CD4-positive, alpha-beta T cell treated with Interferon gamma for 1 hour (primary cell): ENCODE measurements at regions not wholly inside any gene's neighbourhood (a gene's known extent, or its start where the extent isn't known, plus 50 kb on each side); places are given as distances from the start of the nearest gene placed in this dataset.

Experiments used
- DNase-seq: peaks from one replicate; pipeline ENCODE4 v3.0.0-alpha.2; 2020

- no peak for DNase-seq
Observed at GRCh38 chr15:63434576-63435186, 53.0 kb upstream of the CA12 start.

DNA sequence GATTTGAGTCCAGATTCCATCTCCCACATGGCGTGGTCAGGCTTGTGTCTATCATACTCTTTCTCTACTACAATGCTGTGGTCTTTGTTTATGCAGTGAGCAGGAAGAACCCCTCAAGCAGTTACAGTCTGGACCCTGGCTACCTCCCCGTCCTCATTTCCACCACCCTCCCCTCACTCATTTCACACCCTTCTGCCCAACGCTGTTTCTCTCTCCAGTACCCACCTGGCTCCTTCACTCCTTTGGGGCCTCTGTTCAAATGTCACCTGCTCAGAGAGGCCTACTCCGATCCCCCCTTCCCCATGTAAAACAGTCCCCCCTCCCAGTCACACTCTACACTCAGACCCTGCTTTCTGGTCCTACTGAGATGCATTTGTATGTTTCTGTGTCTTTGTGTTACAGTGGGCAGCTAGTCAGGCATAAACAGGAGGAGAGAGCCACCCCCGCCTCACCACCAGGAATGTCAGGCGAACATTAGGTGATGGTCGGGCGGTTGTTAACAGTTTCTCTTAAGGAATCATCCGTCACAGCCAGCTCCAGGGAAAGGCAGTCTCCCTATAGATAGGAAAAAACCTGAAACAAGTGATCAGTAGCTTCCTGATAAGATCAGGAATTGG lies 53.7 kb upstream of the CA12 start:
- DNase-seq, result no peak

- DNase-seq, result no peak
Observed at GRCh38 chr15:63436341-63436740, 54.7 kb upstream of the CA12 start.

DNA sequence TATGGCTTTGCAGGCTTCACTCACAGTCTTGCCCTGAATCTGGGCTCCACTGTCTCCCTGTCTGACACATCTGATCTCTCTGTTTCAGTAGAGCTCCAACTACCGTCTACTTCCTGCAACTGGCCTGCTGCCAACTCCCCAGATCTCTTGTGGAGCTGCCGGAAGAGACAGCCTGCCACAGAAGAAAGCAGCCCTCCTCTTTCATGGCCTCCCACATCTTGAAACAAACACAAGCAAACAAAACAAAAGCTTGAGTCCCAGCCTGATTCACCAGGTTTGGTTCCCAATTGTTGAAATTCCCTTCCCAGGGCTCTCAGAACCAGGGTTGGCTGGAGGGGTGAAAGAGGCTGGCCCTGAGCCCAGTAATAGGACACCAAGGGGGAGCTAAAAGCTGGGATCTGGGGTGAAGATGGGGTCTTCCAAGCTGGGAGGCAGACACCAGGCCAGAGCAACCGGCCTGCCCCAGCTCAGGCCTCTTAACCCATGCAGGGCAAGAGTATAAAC lies 55.3 kb upstream of the CA12 start:
- peak; percentile 71 for DNase-seq

DNA sequence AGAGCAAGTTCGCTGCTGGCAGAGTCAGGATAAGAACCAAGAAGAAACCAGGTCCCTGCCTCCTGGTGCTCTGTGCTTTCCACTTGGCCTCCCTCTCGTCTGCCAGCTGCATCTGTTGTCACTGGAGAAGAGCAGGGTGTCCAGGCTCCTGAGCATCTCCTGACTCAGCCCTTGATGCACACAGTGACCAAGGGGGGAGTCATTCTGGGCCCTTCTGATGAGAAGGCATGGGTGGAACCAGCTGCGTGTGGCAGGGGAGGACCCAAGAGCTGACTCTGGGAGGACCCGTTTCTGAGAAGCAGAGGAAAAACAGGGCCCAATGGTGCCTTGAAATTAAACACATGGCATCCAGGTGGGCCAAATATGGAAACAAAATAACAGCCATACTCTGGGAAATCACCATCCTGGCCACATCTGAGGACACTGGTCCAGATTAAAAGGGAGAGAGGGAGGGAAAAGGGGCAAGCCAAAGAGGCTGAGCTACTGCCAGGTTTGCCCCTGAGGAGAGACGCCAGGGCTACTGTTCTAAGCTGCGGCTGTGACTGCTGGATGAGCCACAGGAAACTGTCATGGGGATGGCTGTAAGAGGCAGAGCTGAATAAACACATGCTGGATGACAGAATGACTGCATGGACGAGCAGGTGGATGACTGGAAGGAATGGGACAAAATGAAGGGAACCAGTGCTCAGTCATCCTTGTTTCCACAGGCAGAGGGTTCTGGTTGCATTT lies 58.1 kb upstream of the CA12 start:
- no peak for DNase-seq

DNA sequence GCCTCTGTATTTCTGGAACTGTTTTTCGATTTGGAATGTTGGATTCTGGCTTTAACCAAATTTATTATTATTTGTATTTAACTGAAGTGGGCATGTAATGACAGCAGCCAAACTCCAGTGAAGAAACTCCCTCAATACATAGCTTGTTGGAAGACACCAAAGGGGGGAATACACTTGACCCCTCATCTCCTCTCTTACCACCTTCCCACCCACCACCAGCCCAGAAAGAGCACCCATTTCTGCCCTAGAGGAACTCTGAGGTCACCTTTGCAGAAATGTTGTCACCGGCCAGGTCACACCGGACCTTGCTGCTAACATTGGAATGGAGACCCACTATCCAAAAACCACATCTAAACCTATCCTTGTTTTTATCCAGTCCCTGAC lies 58.6 kb upstream of the CA12 start:
- DNase-seq, result no peak

DNA sequence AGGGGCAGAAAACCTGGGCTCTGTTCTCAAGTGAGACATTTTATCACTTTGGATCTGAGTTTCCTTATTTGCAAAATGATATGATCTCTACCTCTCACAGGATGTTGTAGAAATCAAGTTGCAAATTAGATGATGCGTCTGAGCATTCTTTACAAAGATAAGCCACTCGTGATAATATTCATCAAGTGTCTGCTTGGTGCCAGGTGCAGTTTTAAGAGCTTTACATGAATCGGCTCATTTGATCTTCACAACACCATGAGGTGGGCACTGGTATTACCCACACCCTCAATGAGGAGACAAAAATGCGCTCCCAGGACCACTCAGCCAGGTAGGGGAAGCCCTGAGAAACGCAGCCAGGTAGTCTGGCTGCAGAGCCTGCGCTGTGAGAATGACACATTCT lies 59.1 kb upstream of the CA12 start:
- DNase-seq, result no peak

GRCh38 chr15:63441266-63441665 lies 59.6 kb upstream of the CA12 start:
- DNase-seq, result no peak

DNA sequence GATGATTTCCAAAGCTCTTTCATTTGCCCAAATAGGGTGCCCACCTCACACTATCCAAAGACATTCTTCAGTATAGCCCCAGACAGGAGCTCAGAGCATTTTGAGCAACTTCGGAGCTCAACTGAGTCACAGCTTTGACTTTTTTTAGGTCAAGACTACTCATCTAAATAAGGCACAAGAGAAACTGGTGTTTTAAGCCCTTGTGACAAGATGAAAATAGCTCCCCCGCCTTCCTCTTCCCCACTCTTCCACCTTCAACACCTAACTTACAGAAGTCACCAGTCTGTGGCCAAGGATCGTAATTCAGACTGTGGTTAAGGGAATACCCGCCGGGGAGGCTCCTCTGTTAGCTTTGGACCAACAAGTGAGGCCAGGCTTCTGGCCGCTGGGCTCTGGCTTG lies 60.4 kb upstream of the CA12 start:
- DNase-seq, result no peak

DNA sequence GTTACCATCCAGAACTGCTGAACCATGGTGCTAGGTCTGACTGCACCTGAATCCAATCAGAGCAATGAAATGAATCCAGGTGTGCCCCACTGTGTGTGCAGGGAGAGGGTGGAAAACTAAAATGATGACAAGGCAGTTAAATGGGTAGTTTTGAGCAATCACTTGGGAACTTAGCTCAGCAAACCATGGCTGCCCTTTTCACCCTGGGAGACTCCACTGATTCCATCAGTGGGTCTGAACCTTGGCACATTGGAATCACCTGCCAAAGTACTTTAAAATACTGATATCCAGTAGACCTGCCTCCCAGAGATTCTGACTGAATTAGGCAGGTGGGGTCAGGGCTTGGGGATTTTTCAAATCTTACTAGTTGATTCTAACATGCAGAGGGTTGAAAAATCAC lies 59.8 kb upstream of the USP3 start:
- DNase-seq, result no peak

DNA sequence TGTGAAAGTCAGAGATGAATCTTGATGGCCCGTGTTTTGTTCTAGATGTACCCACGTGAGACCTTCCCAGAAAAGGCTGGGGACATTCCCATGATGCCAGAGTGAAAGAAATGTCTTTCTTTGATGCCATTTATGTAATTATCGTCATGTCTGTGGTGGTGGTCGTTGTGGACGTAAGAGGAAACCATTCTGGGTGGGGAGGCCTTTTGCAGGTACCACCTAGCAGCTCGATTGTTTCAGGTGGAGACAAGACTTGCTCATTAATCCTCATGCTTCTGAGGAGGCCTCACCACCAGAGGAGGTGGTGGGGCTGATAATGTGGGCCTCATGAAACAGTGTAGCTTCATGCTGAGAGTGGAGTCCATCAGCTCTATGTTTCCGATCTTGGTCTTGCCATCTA lies 58.1 kb upstream of the USP3 start:
- DNase-seq, result peak; percentile 59

DNA sequence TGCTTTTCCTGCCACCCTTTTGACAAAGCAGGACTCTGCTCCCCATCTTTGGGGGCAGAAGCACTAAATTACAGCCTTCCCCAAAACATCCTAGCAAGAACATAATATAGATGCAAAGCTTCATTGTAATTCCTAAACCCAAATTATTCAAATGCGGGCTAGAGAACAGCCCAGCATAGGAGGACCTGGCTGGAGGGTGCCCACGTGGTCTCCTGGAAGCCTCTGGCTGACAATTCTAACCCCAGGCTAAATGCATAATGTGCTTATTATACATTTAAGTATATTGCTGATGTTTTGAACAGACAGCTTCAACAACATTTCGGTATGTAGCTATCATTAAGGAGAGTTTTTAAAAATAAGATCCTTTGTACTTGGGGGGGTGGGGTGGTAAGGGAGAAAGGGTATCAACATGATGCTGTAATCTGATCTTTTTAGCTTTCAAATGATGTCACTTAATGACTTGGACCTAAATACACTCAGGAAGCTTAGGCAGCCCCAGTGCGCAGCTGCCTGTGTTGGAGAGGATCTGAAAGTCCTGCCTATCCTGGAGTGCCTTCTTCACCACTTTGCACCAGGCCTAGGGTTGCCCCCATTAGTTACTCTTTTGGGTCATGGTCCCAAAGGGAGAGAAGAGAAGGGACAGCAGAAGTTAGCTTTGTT lies 57.2 kb upstream of the USP3 start:
- no peak for DNase-seq

- no peak for DNase-seq
Observed at GRCh38 chr15:63448266-63448665, 56.1 kb upstream of the USP3 start.

DNA sequence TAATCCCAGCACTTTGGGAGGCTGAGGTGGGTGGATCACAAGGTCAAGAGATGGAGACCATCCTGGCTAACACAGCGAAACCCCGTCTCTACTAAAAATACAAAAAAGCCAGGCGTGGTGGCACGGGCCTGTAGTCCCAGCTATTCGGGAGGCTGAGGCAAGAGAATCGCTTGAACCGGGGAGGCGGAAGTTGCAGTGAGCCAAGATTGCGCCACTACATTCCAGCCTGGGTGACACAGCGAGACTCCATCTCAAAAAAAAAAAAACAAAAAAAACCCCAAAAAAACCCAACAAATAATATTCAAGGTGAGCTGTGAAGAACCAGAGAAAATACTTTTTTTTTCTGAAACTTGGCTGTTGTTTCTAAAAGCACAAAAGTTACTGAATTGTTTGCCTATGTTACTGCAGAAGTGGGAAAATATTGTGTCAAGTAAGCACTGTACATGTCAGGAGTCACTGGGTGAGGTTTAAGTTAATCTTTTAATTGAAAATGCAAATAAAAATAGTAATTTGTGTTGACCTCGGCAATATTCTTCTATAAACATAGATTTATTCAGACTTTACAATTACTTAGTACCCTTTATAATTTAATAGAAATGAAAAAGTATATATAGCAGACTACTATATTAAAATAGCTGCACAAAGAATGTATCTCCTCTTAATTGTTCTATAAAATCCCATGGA lies 55.4 kb upstream of the USP3 start:
- DNase-seq, result peak; percentile 46

DNA sequence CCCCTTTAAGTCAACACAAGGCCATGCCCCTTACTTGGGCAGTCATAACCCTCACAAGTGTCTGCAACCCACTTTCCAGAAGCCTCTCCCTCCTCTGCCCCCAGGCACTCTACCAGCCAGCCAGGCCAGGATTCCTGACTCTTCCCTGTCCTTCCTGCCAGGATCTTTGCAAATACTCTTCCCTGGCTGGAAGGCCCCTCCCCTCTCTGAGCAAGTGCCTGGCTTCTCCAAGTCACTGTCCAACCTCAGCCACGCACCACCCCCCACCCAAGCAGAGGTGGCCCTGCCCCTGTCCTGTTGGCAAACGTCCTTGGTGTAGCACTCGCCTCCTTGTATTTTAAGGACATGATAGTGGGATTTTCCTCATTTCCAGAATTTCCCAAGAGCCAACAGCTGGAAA lies 54.7 kb upstream of the USP3 start:
- no peak for DNase-seq

DNA sequence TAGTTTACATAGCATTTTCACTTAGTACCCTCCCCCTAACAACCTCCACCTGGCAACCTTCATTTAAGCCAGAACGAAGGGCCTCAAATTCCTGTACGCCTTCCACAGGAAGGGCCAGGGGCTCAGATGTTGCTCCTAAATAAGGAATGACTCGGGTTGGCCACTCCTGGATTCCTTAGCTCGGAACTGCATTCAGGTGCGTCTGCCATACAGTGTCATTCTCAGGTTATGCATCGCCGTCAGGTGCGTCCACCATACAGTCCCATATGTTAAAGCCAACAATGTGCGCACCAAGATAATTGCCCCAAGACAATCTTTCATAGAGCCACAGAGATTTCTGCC lies 53.5 kb upstream of the USP3 start:
- DNase-seq, result no peak

GRCh38 chr15:63451671-63452315 lies 52.6 kb upstream of the USP3 start:
- no peak for DNase-seq

- no peak for DNase-seq
Observed at GRCh38 chr15:63452552-63453136, 51.7 kb upstream of the USP3 start.

DNA sequence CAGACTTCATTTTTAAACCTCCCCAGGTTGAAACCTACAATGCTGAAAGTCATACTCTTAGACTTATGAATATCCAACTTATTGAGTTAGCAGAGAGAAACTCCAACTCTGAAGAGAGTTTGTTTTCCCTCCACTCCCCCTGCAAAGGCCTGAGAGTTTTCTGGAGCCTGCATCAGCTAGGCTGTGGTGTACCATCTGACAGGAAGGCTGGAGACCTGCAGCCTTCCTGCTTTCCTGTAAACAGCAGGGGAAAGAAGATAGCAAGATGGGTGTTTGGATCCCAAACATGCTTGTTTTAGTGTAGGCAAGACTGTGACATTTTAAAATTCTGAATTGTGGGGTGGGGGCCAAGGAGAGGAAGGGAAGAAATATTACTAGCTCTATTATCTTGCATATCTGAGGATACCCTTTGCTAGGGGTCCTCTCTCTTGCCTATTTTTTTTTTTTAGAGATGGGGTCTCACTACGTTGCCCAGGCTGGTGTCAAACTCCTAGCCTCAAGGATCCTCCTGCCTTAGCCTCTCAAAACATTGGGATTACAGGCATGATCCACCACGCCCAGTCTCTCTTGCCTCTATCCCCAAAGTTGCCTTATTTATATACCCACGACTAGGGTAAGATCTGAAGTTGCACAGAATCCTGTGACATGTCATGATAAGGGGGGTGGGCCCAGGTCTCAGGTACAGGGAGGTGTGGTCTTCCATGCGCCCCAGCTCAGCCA lies 51.0 kb upstream of the USP3 start:
- DNase-seq, result no peak

DNA sequence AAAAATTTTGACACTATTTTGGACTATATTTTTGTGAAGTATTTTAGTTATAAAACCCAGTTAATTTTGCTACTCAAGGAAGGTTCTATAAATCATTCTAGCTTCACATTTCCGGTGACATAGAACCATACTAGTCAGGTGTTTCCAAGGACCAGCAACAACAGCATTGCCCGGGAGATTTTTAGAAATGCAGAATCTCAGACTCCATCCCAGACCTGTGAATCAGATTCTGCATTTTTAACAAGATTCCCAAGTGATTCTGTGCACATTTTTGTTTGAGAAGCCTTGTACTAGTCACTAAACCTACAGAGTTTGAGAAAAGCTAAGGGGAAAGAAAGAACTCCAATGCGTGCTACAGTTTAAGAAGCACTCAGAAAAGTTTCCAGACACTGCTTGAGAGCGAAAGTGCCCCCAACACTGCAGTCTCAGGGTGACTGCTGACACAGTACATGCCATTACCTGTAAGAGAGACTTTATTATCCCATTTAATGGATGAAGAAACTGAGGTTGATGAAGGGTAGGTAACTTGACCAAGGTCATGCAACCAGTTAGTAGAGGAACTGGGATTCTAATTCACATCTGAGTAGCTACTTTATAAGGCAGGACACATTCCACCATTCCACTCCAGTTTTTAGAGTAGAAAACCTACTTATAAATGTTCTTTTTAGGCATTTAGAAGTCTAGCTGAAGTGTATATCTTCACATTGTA lies 49.7 kb upstream of the USP3 start:
- DNase-seq, result no peak
